ENCODE measurements at regions not wholly inside any gene's neighbourhood (a gene's known extent, or its start where the extent isn't known, plus 50 kb on each side); places are given as distances from the start of the nearest gene placed in this dataset.

GRCh38 chr12:131564845-131565244, 146.0 kb upstream of the SFSWAP start:
- DNase-seq (ENCODE audit: low spot score in 2 of 2), result no peak
- intact Hi-C loops (cut with DNase I; ENCODE audit: low total_unique reads), result no loop called here
- TF ChIP-seq CTCF (IDR thresholded peaks at IDR 0.05) (no peak), POLR2A (IDR thresholded peaks at IDR 0.05) (no peak)
- 80 to 88% methylated on average over 8 of the region's 8 CpGs for WGBS, 2 donors
- no peak overlapping the region for H3K4me3 ChIP-seq (ENCODE audit: low read depth, poor library complexity, severe bottlenecking)

- TF ChIP-seq POLR2A (IDR thresholded peaks at IDR 0.05), result no peak
- no peak for TF ChIP-seq CTCF (IDR thresholded peaks at IDR 0.05)
- H3K4me3 ChIP-seq (ENCODE audit: low read depth, poor library complexity, severe bottlenecking), result no peak overlapping the region
- WGBS, 2 donors, result 68 to 72% methylated on average over 24 to 25 of the region's 25 CpGs
- DNase-seq (ENCODE audit: low spot score in 2 of 2), result no peak
- intact Hi-C loops (cut with DNase I; ENCODE audit: low total_unique reads), result no loop called here
These were observed 145.4 kb upstream of the SFSWAP start for GRCh38 chr12:131565267-131566015.

- DNase-seq (ENCODE audit: low spot score in 2 of 2), result no peak
- TF ChIP-seq POLR2A (IDR thresholded peaks at IDR 0.05) (no peak), CTCF (IDR thresholded peaks at IDR 0.05) (no peak)
- H3K4me3 ChIP-seq (ENCODE audit: low read depth, poor library complexity, severe bottlenecking), result no peak overlapping the region
- intact Hi-C loops (cut with DNase I; ENCODE audit: low total_unique reads), result no loop called here
These were observed 142.6 kb upstream of the SFSWAP start for GRCh38 chr12:131568336-131568735.

- no peak for DNase-seq (ENCODE audit: low spot score in 2 of 2)
- TF ChIP-seq CTCF (IDR thresholded peaks at IDR 0.05) (no peak), POLR2A (IDR thresholded peaks at IDR 0.05) (no peak)
- 84 to 88% methylated on average over 8 of the region's 8 CpGs for WGBS, 2 donors
- intact Hi-C loops (cut with DNase I; ENCODE audit: low total_unique reads), result no loop called here
- no peak overlapping the region for H3K4me3 ChIP-seq (ENCODE audit: low read depth, poor library complexity, severe bottlenecking)
These were observed 140.3 kb upstream of the SFSWAP start for GRCh38 chr12:131570596-131570995.

- intact Hi-C loops (cut with DNase I; ENCODE audit: low total_unique reads), result no loop called here
- no peak overlapping the region for H3K4me3 ChIP-seq (ENCODE audit: low read depth, poor library complexity, severe bottlenecking)
- no peak for DNase-seq (ENCODE audit: low spot score in 2 of 2)
- 59 to 66% methylated on average over 4 to 6 of the region's 6 CpGs for WGBS, 2 donors
- TF ChIP-seq CTCF (IDR thresholded peaks at IDR 0.05), result no peak
- TF ChIP-seq POLR2A (IDR thresholded peaks at IDR 0.05), result no peak
These were observed 139.1 kb upstream of the SFSWAP start for GRCh38 chr12:131571827-131572226.

GRCh38 chr12:131572626-131573025, 138.3 kb upstream of the SFSWAP start:
- intact Hi-C loops (cut with DNase I; ENCODE audit: low total_unique reads), result no loop called here
- 78 to 85% methylated on average over 15 of the region's 15 CpGs for WGBS, 2 donors

More at GRCh38 chr12:131572626-131573025, 138.3 kb upstream of the SFSWAP start:
- no peak for DNase-seq (ENCODE audit: low spot score in 2 of 2)
- no peak overlapping the region for H3K4me3 ChIP-seq (ENCODE audit: low read depth, poor library complexity, severe bottlenecking)
- TF ChIP-seq CTCF (IDR thresholded peaks at IDR 0.05), result no peak
- no peak for TF ChIP-seq POLR2A (IDR thresholded peaks at IDR 0.05)

All from lower leg skin (tissue), 4 donors.